ENCODE measurements at regions not wholly inside any gene's neighbourhood (a gene's known extent, or its start where the extent isn't known, plus 50 kb on each side); places are given as distances from the start of the nearest gene placed in this dataset.

- Histone ChIP-seq H3K36me3 (ENCODE audit: control insufficient read depth in 2 of 2, extremely low read depth in 1 of 2, insufficient read depth in 2 of 2, low read length in 2 of 2) (no peaks in the 10 kb centered on the region), H2AFZ (ENCODE audit: control insufficient read depth, low read length) (no peak overlapping the region), H3K9me3 (ENCODE audit: control insufficient read depth, low read depth, low read length) (no peaks in the 10 kb centered on the region), H3K79me2 (ENCODE audit: control insufficient read depth, insufficient read depth, low read length) (no peaks in the 10 kb centered on the region), H3K4me2 (ENCODE audit: control insufficient read depth, extremely low read depth, insufficient read depth, low read depth, low read length) (no peak overlapping the region), H3K9ac (ENCODE audit: control insufficient read depth, extremely low read depth, insufficient read depth, low read length) (no peak overlapping the region), H3K4me3 (ENCODE audit: control insufficient read depth in 2 of 3, extremely low read depth in 1 of 3, insufficient read depth in 2 of 3, low read depth in 1 of 3, low read length in 3 of 3) (no peak overlapping the region), H3K27ac (ENCODE audit: control insufficient read depth, insufficient read depth, low read length) (no peak overlapping the region), H3K27me3 (ENCODE audit: control insufficient read depth, extremely low read depth, insufficient read depth, low read length) (no peaks in the 10 kb centered on the region), H4K20me1 (ENCODE audit: control insufficient read depth, extremely low read depth, insufficient read depth, low read length) (no peaks in the 10 kb centered on the region), H3K4me1 (ENCODE audit: control insufficient read depth, extremely low read depth, insufficient read depth, low read length) (no peaks in the 10 kb centered on the region), H3K9me1 (ENCODE audit: control insufficient read depth, extremely low read depth, insufficient read depth, low read length) (no peaks in the 10 kb centered on the region)
- FAIRE-seq = no peak
- no peak for DNase-seq (ENCODE audit: low read depth, low spot score)
- TF ChIP-seq CTCF (optimal IDR thresholded peaks at IDR 0.05 in 1 of 3, IDR thresholded peaks at IDR 0.05 in 1 of 3, conservative IDR thresholded peaks at IDR 0.05 in 1 of 3; ENCODE audit: extremely low read depth in 1 of 3, insufficient read depth in 2 of 3, low read length in 3 of 3) = no peak
- dilution Hi-C loops (cut with MboI; ENCODE audit: extremely low pct_ligation_motif_present, low sequenced_read_pairs) = no loop called here
Observed at GRCh38 chr5:5666076-5666365, 243.5 kb downstream of the ICE1 start.

GRCh38 chr5:5665225-5666075 is 243.0 kb downstream of the ICE1 start:
- DNase-seq (ENCODE audit: low read depth, low spot score) = no peak
- no peaks in the 10 kb centered on the region for H3K36me3 ChIP-seq (ENCODE audit: control insufficient read depth in 2 of 2, extremely low read depth in 1 of 2, insufficient read depth in 2 of 2, low read length in 2 of 2)

More at GRCh38 chr5:5665225-5666075, 243.0 kb downstream of the ICE1 start:
- Histone ChIP-seq H3K27me3 (ENCODE audit: control insufficient read depth, extremely low read depth, insufficient read depth, low read length) (no peaks in the 10 kb centered on the region), H3K9me1 (ENCODE audit: control insufficient read depth, extremely low read depth, insufficient read depth, low read length) (no peaks in the 10 kb centered on the region), H4K20me1 (ENCODE audit: control insufficient read depth, extremely low read depth, insufficient read depth, low read length) (no peaks in the 10 kb centered on the region), H3K9me3 (ENCODE audit: control insufficient read depth, low read depth, low read length) (no peaks in the 10 kb centered on the region), H2AFZ (ENCODE audit: control insufficient read depth, low read length) (no peak overlapping the region), H3K9ac (ENCODE audit: control insufficient read depth, extremely low read depth, insufficient read depth, low read length) (no peak overlapping the region), H3K4me3 (ENCODE audit: control insufficient read depth in 2 of 3, extremely low read depth in 1 of 3, insufficient read depth in 2 of 3, low read depth in 1 of 3, low read length in 3 of 3) (no peak overlapping the region), H3K4me1 (ENCODE audit: control insufficient read depth, extremely low read depth, insufficient read depth, low read length) (no peaks in the 10 kb centered on the region), H3K4me2 (ENCODE audit: control insufficient read depth, extremely low read depth, insufficient read depth, low read depth, low read length) (no peak overlapping the region), H3K79me2 (ENCODE audit: control insufficient read depth, insufficient read depth, low read length) (no peaks in the 10 kb centered on the region), H3K27ac (ENCODE audit: control insufficient read depth, insufficient read depth, low read length) (no peak overlapping the region)
- TF ChIP-seq EZH2 (IDR thresholded peaks at IDR 0.05; ENCODE audit: low read length) = no peak
- no peak for TF ChIP-seq CTCF (optimal IDR thresholded peaks at IDR 0.05 in 1 of 3, IDR thresholded peaks at IDR 0.05 in 1 of 3, conservative IDR thresholded peaks at IDR 0.05 in 1 of 3; ENCODE audit: extremely low read depth in 1 of 3, insufficient read depth in 2 of 3, low read length in 3 of 3)
- FAIRE-seq = peak; percentile 64
- dilution Hi-C loops (cut with MboI; ENCODE audit: extremely low pct_ligation_motif_present, low sequenced_read_pairs) = no loop called here

Measured in keratinocyte (primary cell).